GM23248 (cell line): ENCODE measurements at regions not wholly inside any gene's neighbourhood (a gene's known extent, or its start where the extent isn't known, plus 50 kb on each side); places are given as distances from the start of the nearest gene placed in this dataset.
"Not testable (repeated sequence)": the region's sequence is repeated elsewhere in the genome, so short reads cannot be mapped to it uniquely, and the experiment has no call there.

Source experiments
- EZH2 ChIP-seq: fragments of 200-600 bp; sonication (generic); IDR thresholded peaks from 2 replicates; pipeline ENCODE4 v1.6.1; 2018; ENCODE audit warnings: antibody characterized with exemption, mild to moderate bottlenecking; ENCODE audit not compliant: insufficient read depth, poor library complexity, severe bottlenecking
- EZH2phosphoT487 ChIP-seq: fragments of 200-600 bp; sonication (generic); IDR thresholded peaks from 2 replicates; pipeline ENCODE4 v1.6.1; 2018; ENCODE audit warnings: antibody characterized with exemption, moderate library complexity, mild to moderate bottlenecking, low read depth; ENCODE audit not compliant: insufficient read depth

DNA sequence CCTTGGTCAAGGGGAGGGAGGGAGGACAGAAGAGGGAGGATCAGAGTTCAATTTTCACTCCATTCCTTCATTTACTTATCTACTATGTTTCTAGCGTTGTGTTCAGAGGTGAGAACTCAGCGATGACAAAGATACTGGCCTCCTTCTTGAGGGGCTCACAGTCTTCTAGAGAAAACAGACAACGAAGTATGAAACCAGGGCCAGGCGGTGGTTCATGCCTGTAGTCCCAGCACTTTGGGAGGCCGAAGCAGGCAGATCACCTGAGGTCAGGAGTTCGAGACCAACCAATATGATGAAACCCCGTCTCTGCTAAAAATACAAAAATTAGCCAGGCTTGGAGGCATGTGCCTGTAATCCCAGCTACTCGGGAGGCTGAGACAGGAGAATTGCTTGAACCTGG lies 277.4 kb downstream of the MYCN start:
- not testable (repeated sequence) for TF ChIP-seq EZH2, EZH2phosphoT487
